GM19328 (cell line): ENCODE measurements at regions not wholly inside any gene's neighbourhood (a gene's known extent, or its start where the extent isn't known, plus 50 kb on each side); places are given as distances from the start of the nearest gene placed in this dataset.
"Not testable (repeated sequence)": the region's sequence is repeated elsewhere in the genome, so short reads cannot be mapped to it uniquely, and the experiment has no call there.

Experiments
- ATAC-seq: cut with Tn5 transposase; IDR thresholded peaks from one replicate; pipeline ENCODE4 v1.9.1; 2021; ENCODE audit warnings: mild to moderate bottlenecking, moderate library complexity; ENCODE audit not compliant: unreplicated experiment

DNA sequence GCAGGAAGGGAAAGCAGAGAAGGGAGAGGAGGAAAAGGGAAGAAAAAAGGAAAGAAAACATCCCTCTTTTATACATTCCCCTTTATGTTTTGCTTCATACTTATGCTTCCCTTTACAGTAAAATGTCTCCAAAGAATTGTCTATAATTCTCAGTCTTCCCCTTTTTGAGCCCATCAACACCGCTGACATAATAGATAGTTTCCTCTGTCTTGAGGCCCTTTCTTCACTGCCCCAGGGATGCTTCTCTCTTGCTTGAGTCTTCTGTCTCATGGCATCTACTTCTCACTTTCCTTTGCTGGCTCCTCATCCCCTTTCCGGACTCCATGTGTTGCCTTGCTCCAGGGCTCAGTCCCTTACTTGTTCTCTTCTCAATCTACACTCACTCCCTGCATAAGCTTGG is 99.7 kb upstream of the DAZL start:
- ATAC-seq: no peak

GRCh38 chr3:16707260-16707659 is 102.0 kb upstream of the DAZL start:
- no peak for ATAC-seq

DNA sequence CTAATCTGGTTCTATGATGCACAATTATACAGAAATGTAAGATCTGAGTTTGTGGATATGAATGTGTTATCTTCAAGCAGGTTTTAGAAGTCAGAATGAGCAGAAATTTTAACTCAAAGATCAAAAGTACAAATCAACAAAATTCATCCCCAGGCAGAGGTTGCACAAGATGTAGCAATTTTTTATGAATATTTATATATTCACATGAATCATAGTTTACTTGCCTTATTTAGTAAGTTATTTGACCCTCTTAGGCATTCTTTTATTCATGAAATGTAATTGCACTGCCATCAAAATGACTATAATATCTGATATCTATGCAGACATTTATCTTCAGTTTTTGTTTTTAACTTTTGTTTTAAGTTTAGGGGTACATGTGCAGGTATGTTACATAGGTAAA is 103.1 kb upstream of the DAZL start:
- no peak for ATAC-seq

DNA sequence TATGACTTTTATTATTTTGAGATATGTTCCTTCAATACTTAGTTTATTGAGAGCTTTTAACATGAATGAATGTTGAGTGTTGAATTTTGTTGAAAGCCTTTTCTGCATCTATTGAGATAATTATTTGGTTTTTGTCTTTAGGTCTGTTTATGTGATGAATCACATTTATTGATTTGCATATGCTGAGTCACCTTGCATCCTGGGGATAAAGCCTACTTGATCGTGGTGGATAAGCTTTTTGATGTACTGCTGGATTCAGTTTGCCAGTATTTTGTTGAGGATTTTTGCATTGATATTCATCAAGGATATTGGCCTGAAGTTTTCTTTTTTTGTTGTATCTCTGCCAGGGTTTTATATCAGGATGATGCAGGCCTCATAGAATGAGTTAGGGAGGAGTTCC is 106.5 kb upstream of the DAZL start:
- not testable (repeated sequence) for ATAC-seq

DNA sequence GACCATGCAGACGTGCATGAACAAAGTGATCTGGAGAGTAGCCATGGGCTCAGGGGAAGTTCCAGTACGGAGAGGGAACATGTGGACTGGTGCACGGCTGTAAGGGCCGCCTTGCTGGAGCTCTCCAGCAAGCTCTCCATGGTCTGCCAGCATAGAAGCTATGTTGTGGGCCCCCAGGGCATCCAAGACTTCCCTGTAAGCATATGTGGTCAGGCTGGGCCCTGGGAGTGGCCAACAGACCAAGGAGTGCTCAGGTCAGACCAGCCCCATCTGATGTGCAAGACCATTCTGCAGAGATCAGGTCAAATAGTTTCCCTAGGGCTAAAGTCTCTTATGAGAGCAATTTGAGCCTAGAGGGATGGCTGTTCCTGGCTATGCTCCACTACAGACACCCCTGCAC is 110.1 kb upstream of the DAZL start:
- ATAC-seq: no peak

DNA sequence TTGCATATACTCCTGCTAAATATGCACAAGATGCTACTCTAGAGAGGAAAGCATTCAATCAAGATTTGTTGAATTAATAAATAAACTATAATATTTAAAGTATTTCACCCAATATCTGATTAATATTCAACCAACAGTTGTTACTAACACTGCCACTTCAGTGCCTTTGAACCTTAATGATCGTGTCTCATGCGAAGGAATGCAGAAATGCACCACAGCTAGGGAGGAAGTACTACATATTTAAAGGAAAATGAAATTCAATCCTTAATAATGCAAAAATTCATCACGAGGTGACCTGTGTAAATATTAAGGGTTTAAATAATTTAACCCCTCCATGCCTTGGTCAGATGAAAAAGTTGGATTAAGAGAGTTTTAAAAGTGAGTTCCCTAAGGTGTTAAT is 114.2 kb upstream of the DAZL start:
- no peak for ATAC-seq

DNA sequence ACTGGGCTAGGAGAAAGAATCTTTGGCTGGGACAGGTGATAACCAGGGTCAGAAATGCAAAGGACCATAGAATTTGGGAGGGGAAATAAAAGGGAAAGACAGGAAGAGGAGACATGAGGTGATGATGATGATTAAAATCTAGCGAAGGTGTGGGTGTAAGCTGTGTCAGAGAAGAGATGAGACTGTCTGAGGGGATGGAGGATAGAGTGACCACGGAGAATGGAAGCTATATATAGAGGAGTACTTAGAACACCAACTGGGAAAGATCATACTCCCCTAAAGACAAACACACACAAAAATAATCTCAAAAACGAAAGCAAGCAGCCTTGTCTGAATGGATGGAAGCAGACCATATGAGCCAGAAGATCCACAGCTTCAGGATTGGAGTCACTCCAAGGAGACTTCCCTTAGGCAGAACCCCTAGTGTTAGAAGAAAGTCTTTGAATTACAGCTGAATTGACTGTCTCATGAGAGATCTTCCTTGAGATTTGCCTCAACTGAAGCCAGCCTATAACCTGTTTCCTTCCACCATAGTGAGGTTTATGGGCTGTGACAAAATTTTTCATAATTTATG is 115.2 kb upstream of the DAZL start:
- no peak for ATAC-seq

DNA sequence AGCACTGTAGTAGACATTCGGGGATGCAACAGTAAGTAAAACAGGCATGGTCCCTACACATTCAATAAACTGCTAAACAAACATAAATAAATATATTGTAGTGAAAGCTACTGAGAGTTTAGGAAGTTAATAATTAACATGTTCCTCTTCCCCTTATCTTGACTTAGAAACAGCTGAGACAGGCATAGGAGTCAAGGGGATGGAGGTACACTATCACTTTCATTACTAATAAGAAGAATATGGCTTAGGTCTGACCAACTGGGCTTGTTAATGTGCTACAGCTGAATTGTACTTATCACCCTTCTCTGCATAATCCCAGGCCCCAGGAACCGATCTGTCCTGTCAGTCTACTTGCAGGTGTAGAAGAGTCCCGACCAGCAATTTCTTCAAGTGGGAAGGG is 116.3 kb upstream of the DAZL start:
- ATAC-seq: no peak

- no peak for ATAC-seq
Measured at GRCh38 chr3:16723978-16724377, 118.8 kb upstream of the DAZL start.

DNA sequence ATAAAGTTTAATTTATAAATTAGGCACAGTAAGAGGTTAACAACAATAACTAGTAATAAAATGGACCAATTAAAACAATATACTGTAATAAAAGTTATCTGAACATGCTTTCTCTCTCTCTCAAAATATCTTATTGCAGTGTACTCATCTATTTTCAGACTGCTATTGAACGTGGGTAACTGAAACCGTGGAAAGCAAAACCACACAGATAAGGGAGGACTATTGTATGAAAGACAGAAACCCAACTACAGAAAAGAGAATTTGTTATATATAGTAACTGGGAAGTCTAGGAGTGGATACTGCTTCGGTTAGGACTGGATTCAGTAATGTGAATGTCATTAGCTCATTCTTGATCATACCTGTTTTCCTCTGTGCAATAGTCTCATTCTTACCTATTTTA is 119.3 kb upstream of the DAZL start:
- ATAC-seq: no peak

- ATAC-seq: no peak
Measured at GRCh38 chr3:16725972-16726371, 120.7 kb upstream of the DAZL start.

DNA sequence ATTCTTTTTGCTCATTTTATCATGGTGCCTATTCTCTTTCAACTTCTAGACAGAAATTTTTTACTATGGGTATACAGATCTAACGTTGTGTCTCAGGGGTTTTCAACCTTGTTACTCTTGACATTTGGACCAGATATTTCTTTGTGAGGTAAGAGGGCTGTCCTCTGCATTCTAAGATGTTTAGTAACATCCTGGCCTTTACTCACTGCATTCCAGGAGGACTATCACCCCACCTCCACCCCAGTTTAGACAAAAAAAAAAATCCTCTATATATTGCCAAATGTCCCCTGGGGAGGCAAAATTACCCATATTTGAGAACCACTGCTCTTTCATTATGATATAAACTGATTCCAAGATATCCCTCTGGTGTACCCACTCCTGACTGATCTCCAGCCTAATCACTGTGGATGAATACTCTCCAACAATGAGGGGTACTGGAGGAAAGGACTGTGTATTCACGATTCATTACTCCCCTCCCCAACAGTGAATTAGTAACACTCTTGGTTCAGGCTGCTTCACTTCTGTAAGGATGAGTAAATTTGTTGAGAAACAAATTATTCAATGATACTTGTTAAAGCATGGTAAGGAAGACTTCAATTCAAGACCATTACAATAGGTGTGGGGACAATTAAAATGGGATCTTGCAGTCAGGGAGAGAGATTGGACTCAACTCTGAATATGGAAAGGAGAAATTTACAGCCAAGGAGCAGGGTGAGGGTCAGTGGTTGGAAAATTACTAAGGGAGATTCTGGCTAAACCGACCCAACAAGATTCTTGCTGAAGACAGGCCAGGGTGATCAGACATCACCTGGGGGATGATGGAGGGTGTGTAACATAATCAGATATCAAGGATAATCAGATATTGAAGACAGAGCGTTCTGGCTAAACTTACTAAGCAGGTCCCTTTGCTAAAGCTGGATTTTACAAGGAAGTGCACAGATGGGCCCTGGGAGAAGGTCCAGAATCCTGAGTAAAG is 123.8 kb upstream of the DAZL start:
- ATAC-seq: no peak

DNA sequence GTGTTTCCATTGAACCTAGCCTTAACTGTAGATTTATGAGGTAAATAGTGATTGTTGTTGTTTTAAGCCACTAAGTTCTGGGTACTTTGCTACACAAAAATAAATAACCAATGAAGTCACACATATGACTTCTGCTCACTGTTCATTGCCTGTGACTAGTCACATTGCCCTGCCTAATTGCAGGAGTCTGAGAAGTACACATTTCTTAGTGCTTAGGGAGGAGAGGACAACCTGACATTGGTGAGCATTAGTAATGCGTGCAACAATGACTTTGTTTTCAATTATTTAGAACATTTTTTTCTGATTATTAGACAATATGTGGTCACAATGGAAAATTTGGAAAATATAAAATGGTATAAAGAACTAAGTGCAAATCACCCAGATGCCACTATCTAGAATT is 133.2 kb upstream of the DAZL start:
- no peak for ATAC-seq

- ATAC-seq: no peak
Measured at GRCh38 chr3:16739541-16740105, 134.4 kb upstream of the DAZL start.

DNA sequence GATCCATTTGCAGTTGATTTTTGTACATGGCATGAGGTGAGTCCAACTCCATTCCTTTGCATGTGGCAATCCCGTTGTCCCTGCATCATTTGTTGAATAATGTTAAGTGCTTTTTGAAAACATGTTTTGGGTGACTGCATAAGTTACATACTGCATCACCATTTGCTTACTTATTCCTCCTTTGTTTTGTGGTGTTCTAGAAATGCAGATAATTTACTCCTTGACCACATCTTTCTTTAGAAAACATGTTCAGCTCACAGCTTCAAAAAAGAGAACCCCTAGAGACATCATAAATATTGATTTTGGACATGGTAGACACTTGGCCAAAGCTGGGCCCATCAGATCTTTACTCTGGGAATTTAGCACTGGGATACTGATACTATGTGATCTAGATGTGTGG is 135.3 kb upstream of the DAZL start:
- ATAC-seq: no peak

DNA sequence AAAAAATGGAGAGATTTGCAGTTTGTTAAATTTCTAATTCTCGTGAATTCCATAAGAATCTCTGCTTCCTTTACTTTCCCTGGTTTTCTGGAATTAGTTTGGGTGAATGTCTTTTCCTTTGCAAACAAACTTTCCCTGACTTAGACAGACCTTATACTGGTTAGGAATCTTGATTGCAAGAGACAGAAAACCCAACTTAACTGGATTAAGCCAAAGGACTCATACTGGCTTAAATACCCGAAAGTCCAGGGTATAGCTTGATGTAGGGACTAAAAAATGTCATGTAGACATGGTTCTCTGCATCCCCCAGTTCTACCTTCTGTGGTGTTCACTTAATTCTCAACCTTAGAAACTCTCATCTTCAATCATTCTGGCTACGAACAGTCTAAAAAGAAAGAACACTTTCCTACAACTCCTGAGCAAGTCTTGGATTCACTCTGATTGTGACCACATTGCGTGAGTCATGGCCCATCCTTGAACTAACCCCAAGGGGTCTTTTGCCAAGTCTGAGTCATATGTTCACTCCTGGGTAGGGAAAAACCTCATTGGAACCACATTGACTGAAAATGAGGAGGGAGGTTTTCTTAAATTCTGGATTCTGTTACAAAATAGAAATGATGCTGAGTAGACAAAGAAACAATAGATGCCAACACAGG is 136.0 kb upstream of the DAZL start:
- no peak for ATAC-seq

DNA sequence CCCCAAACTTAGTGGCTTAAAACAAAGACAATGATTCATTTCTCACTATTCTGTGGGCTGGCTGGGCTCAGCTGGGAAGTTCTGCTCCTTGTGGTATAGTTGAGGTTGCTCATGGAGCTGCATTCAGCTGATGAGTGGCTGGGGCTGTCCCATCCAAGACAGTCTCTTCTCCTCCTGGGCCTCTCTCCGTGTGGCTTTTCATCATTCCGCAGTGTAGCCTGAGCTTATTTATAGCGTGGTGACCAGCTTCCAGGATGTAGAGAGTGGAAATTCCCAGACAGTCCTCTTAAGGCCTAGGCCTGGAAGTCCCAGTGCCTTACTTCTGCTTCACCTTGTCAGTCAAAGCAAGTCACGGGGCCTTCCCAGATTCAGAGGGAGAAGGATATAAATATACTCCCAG is 136.7 kb upstream of the DAZL start:
- ATAC-seq: no peak

DNA sequence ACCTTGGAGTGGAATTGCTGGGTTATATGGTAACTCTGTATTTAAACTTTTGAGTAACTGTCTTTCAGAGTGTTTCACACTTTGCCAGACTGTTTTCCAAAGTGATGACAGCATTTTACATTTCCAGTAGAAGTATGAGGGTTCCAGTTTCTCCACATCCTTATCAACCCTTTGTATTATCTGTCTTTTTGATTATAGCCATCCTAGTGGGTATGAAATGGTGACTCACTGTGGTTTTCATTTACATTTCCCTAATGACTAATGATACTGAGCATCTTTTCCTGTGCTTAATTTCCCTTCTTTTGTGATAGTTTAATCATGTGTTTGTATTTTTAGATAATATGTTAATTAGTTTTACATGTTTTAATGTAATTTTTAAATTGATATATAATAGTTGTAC is 138.1 kb upstream of the DAZL start:
- no peak for ATAC-seq

GRCh38 chr3:16759227-16759903 is 125.4 kb upstream of the PLCL2 start:
- no peak for ATAC-seq

DNA sequence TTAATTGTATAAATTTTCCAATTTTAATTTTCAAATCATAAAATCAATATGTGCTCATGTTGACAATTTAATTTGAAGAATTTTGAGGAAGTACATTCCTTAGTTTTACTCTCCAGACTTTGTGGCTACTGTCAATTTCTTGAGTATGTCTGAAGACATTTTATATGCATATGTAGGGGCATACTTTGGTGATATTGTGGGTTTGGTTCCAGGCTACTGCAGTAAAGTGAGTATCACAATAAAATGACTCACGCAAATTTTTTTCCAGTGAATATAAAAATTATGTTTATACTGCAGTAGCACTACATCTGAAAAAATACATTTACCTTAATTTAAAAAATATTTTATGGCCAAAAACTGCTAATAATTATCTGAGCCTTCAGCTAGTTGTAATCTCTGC is 123.2 kb upstream of the PLCL2 start:
- ATAC-seq: no peak

GRCh38 chr3:16765661-16766060 is 119.1 kb upstream of the PLCL2 start:
- ATAC-seq: no peak
